ENCODE measurements at regions not wholly inside any gene's neighbourhood (a gene's known extent, or its start where the extent isn't known, plus 50 kb on each side); places are given as distances from the start of the nearest gene placed in this dataset.

DNA sequence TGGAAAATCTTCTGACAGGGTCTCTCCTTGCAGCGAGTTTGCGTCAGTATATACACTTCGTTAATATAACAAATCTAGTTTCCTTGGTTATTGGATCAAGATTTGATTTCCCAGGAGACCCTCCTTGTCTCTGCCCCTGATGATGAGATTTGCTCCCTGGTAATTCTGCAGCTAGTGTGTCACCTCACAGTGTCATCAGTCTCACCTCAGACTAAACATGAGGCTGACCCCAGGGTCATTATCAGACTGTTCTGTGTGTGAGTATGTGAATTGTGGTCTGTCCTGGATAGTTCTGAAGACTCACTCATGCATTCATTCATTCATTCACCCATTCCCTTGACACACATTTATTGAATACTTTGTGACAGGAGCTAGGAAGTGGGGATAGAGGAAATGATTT is 138.4 kb upstream of the CTTNBP2 start:
- TF ChIP-seq, protein P1, sequence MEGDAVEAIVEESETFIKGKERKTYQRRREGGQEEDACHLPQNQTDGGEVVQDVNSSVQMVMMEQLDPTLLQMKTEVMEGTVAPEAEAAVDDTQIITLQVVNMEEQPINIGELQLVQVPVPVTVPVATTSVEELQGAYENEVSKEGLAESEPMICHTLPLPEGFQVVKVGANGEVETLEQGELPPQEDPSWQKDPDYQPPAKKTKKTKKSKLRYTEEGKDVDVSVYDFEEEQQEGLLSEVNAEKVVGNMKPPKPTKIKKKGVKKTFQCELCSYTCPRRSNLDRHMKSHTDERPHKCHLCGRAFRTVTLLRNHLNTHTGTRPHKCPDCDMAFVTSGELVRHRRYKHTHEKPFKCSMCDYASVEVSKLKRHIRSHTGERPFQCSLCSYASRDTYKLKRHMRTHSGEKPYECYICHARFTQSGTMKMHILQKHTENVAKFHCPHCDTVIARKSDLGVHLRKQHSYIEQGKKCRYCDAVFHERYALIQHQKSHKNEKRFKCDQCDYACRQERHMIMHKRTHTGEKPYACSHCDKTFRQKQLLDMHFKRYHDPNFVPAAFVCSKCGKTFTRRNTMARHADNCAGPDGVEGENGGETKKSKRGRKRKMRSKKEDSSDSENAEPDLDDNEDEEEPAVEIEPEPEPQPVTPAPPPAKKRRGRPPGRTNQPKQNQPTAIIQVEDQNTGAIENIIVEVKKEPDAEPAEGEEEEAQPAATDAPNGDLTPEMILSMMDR (IDR thresholded peaks at IDR 0.05; ENCODE audit: insufficient read depth, low read length, poor library complexity, severe bottlenecking), result no peak
- TF ChIP-seq EZH2phosphoT487 (conservative IDR thresholded peaks at IDR 0.05; ENCODE audit: low read length), result no peak
